ENCODE measurements at regions not wholly inside any gene's neighbourhood (a gene's known extent, or its start where the extent isn't known, plus 50 kb on each side); places are given as distances from the start of the nearest gene placed in this dataset.
"Not testable (repeated sequence)": the region's sequence is repeated elsewhere in the genome, so short reads cannot be mapped to it uniquely, and the experiment has no call there.

DNA sequence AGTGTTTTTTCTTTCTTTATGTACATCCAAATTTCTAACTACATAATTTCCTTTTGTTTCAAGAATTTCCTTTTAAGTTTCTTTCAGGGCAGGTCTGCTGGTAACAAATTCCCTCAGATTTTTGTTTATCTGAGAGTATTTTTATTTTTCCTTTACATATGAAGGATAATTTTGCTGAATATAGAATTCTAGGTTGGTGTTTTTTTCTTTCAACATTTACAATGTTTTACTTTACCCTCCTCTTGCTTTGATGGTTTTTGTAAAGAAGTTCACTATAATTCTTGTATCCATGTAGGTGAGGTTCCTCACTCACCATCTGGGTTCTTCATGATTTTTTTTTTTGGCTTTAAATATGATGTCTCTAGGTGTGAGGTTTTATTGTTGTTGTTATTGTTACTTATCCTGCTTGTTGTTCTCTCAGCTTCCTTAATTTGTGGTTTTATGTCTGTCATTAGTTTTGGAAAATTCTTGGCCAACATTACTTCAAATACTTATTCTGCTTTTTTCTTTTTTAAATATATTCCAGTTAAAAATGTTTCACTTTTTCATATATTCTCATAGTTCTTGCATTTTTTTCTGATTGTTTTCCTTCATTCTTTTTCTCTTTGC, 580.1 kb upstream of the CITED2 start:
- ChIA-PET POLR2A (interaction anchor here (0.6 to 0.7 kb wide), 3 partner anchors 35 to 57 kb away, joined by 3 read pairs; no protein-coding TSS in a partner anchor), CTCF (no interaction called here)
- TF ChIP-seq, protein P1, sequence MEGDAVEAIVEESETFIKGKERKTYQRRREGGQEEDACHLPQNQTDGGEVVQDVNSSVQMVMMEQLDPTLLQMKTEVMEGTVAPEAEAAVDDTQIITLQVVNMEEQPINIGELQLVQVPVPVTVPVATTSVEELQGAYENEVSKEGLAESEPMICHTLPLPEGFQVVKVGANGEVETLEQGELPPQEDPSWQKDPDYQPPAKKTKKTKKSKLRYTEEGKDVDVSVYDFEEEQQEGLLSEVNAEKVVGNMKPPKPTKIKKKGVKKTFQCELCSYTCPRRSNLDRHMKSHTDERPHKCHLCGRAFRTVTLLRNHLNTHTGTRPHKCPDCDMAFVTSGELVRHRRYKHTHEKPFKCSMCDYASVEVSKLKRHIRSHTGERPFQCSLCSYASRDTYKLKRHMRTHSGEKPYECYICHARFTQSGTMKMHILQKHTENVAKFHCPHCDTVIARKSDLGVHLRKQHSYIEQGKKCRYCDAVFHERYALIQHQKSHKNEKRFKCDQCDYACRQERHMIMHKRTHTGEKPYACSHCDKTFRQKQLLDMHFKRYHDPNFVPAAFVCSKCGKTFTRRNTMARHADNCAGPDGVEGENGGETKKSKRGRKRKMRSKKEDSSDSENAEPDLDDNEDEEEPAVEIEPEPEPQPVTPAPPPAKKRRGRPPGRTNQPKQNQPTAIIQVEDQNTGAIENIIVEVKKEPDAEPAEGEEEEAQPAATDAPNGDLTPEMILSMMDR (IDR thresholded peaks at IDR 0.05; ENCODE audit: unreplicated experiment): no peak
- intact Hi-C loops (cut with micrococcal nuclease): no loop called here
- Mint-ChIP-seq H3K27me3 (ENCODE audit: insufficient read depth, unreplicated experiment) (no peaks in the 10 kb centered on the region), H3K9me3 (ENCODE audit: unreplicated experiment) (peaks cover 5% of the 10 kb centered on the region), H3K27ac (ENCODE audit: low read depth, unreplicated experiment) (no peak overlapping the region), H3K4me1 (ENCODE audit: insufficient read depth, unreplicated experiment) (peaks cover 5% of the 10 kb centered on the region), H3K36me3 (ENCODE audit: insufficient read depth, unreplicated experiment) (no peaks in the 10 kb centered on the region), H3K4me3 (ENCODE audit: unreplicated experiment) (no peak overlapping the region)
- DNase-seq (ENCODE audit: unreplicated experiment): no peak
- no TSS peak for BruUV-seq (replicated peaks)

DNA sequence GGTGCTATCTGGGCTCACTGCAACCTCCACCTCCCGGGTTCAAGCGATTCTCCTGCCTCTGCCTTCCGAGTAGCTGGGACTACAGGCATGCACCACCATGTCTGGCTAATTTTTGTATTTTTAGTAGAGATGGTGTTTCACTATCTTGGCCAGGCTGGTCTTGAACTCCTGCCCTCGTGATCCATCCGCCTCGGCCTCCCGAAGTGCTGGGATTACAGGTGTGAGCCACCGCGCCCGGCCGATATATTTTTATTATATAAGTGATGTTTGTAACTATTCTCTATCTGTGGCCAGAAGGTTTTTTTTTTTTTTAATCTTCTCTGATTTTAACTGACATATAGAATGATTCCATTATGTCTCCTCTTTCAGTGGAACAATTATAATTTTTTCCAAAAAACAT, 579.3 kb upstream of the CITED2 start:
- DNase-seq (ENCODE audit: unreplicated experiment); H3K4me3 Mint-ChIP-seq (ENCODE audit: unreplicated experiment); POLR2A ChIA-PET; H3K27me3 Mint-ChIP-seq (ENCODE audit: insufficient read depth, unreplicated experiment); BruUV-seq (replicated peaks); H3K27ac Mint-ChIP-seq (ENCODE audit: low read depth, unreplicated experiment); intact Hi-C loops (cut with micrococcal nuclease); H3K36me3 Mint-ChIP-seq (ENCODE audit: insufficient read depth, unreplicated experiment); H3K4me1 Mint-ChIP-seq (ENCODE audit: insufficient read depth, unreplicated experiment); H3K9me3 Mint-ChIP-seq (ENCODE audit: unreplicated experiment); CTCF ChIA-PET: not testable (repeated sequence)

DNA sequence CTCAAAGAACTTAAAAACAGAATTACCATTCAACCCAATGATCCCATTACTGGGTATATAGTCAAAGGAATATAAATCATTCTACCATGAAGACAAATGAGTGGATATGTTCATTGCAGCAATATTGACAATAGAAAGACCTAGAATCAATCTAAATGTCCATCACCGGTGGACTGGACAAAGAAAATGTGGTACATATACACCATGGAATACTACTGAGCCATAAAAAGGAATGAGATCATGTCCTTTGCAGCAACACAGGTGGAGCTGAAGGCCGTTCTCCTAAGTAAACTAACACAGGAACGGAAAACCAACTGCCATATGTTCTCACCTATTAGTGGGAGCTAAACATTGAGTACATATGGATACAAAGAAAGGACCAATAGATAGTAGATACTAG, 576.7 kb upstream of the CITED2 start:
- peaks cover 12% of the 10 kb centered on the region for H3K9me3 Mint-ChIP-seq (ENCODE audit: unreplicated experiment)
- H3K4me1 Mint-ChIP-seq (ENCODE audit: insufficient read depth, unreplicated experiment): peaks cover 5% of the 10 kb centered on the region
- TF ChIP-seq, protein P1 (IDR thresholded peaks at IDR 0.05; ENCODE audit: unreplicated experiment): no peak
- no peaks in the 10 kb centered on the region for H3K36me3 Mint-ChIP-seq (ENCODE audit: insufficient read depth, unreplicated experiment)
- no peak overlapping the region for H3K4me3 Mint-ChIP-seq (ENCODE audit: unreplicated experiment)
- CTCF ChIA-PET: no interaction called here
- POLR2A ChIA-PET: no interaction called here
- DNase-seq (ENCODE audit: unreplicated experiment): no peak
- H3K27me3 Mint-ChIP-seq (ENCODE audit: insufficient read depth, unreplicated experiment): no peaks in the 10 kb centered on the region
- intact Hi-C loops (cut with micrococcal nuclease): no loop called here
- no TSS peak for BruUV-seq (replicated peaks)
- no peak overlapping the region for H3K27ac Mint-ChIP-seq (ENCODE audit: low read depth, unreplicated experiment)

DNA sequence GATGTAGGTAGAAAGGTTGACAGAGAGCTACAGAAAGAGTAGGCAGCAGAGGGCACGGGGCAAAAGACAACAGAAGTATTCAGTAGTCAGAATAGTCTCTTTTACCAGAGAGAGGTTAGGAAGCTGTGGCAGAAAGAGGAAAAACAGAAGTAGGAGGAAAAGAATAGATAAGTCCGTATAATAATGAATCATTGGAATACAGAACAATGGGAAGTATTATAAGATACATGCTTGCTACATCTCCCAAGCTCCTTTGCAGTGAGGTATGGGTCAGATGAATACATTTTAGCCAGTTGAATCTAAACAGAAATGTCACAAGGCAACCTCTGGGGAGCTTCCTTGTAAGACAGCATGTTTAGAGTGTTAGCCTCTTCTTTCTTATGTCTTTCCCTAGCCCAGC, 570.5 kb upstream of the CITED2 start:
- DNase-seq (ENCODE audit: unreplicated experiment): no peak
- Mint-ChIP-seq H3K27me3 (ENCODE audit: insufficient read depth, unreplicated experiment) (no peaks in the 10 kb centered on the region), H3K27ac (ENCODE audit: low read depth, unreplicated experiment) (peak overlapping the region; percentile 64), H3K4me1 (ENCODE audit: insufficient read depth, unreplicated experiment) (peaks cover 21% of the 10 kb centered on the region), H3K36me3 (ENCODE audit: insufficient read depth, unreplicated experiment) (no peaks in the 10 kb centered on the region), H3K9me3 (ENCODE audit: unreplicated experiment) (peaks cover 7% of the 10 kb centered on the region), H3K4me3 (ENCODE audit: unreplicated experiment) (no peak overlapping the region)
- CTCF ChIA-PET: interaction anchor here (0.7 kb wide), 1 partner anchor 29 kb away, joined by 3 read pairs; no protein-coding TSS in a partner anchor
- TF ChIP-seq, protein P1 (IDR thresholded peaks at IDR 0.05; ENCODE audit: unreplicated experiment): no peak
- intact Hi-C loops (cut with micrococcal nuclease): no loop called here
- no TSS peak for BruUV-seq (replicated peaks)
- POLR2A ChIA-PET: interaction anchor here (0.5 to 0.7 kb wide), 2 partner anchors 569 to 574 kb away, joined by 3 read pairs; no protein-coding TSS in a partner anchor

Measured in MCF 10A (cell line).